Mammary epithelial cell (primary cell): ENCODE measurements at regions not wholly inside any gene's neighbourhood (a gene's known extent, or its start where the extent isn't known, plus 50 kb on each side); places are given as distances from the start of the nearest gene placed in this dataset.

ENCODE experiments used
- EZH2 ChIP-seq: IDR thresholded peaks from 2 replicates; pipeline ENCODE4 v1.6.1; 2012; ENCODE audit warnings: low read length, inconsistent platforms, borderline replicate concordance
- TF ChIP-seq, protein P1 (sequence below), 2 donors: IDR thresholded peaks in 1 of 2; conservative IDR thresholded peaks in 1 of 2; 2 replicates each; pipeline ENCODE4 v1.5.1; 2011 to 2012; ENCODE audit warnings: inconsistent platforms in 2 of 2, low read length in 2 of 2, mild to moderate bottlenecking in 2 of 2, control low read depth in 1 of 2, low read depth in 1 of 2; ENCODE audit not compliant: insufficient read depth in 1 of 2; ENCODE audit errors: extremely low read depth in 1 of 2

DNA sequence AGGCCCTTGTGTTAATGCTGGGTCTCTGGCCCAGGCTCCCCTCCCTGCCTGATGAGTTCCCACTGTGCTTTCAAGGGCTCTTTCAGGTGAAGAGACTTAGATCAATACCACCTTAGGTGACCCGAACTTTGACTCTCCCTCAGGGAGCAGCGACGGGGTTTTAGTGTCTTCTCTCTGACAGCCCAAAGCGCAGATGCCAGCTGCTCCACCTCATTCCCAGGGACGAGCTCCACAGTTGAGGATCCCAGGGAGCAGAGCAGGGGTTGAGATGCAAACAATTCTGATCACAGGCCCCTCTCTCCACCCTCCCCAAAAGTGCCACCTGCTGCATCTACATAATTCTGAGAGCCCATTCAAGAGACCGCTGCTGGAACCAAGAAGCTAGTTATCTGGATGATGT, 265.1 kb downstream of the TJP1 start:
- TF ChIP-seq, protein P1, sequence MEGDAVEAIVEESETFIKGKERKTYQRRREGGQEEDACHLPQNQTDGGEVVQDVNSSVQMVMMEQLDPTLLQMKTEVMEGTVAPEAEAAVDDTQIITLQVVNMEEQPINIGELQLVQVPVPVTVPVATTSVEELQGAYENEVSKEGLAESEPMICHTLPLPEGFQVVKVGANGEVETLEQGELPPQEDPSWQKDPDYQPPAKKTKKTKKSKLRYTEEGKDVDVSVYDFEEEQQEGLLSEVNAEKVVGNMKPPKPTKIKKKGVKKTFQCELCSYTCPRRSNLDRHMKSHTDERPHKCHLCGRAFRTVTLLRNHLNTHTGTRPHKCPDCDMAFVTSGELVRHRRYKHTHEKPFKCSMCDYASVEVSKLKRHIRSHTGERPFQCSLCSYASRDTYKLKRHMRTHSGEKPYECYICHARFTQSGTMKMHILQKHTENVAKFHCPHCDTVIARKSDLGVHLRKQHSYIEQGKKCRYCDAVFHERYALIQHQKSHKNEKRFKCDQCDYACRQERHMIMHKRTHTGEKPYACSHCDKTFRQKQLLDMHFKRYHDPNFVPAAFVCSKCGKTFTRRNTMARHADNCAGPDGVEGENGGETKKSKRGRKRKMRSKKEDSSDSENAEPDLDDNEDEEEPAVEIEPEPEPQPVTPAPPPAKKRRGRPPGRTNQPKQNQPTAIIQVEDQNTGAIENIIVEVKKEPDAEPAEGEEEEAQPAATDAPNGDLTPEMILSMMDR (conservative IDR thresholded peaks at IDR 0.05 in 1 of 2, IDR thresholded peaks at IDR 0.05 in 1 of 2; ENCODE audit: extremely low read depth in 1 of 2, insufficient read depth in 1 of 2, low read depth in 1 of 2, low read length in 2 of 2), result no peak
- no peak for TF ChIP-seq EZH2
